CD4-positive, alpha-beta T cell treated with Interleukin-12 subunit alpha and Interleukin-12 subunit beta, for 1 hour (primary cell): ENCODE measurements at regions not wholly inside any gene's neighbourhood (a gene's known extent, or its start where the extent isn't known, plus 50 kb on each side); places are given as distances from the start of the nearest gene placed in this dataset.

Experiments used
- DNase-seq: peaks from one replicate; pipeline ENCODE4 v3.0.0-alpha.2; 2020

- DNase-seq = no peak
Measured at GRCh38 chr6:98669371-98669770, 165.0 kb upstream of the POU3F2 start.

GRCh38 chr6:98670045-98670746, 164.2 kb upstream of the POU3F2 start:
- DNase-seq = no peak

- no peak for DNase-seq
Measured at GRCh38 chr6:98672681-98673475, 161.5 kb upstream of the POU3F2 start.

DNA sequence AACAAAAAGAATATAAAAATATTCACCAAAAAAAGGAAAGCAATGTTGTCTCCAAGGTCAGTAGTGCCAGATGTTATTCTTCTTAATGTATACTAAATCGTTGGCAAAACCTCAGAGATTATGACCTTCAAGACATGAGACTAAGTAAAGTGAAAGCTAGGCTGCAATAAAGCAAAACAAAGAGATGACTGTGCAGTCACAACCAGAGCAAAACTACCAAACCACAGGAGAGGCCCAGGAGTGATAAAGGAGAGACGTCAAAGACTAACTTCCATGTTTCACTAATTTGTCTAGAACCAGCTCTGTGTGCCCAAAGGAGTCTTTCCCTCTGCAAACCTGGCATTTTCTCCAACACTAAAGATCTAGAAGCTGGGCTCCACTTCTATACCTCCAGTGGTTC, 155.9 kb upstream of the POU3F2 start:
- no peak for DNase-seq

GRCh38 chr6:98686008-98686601, 148.3 kb upstream of the POU3F2 start:
- DNase-seq = no peak

DNA sequence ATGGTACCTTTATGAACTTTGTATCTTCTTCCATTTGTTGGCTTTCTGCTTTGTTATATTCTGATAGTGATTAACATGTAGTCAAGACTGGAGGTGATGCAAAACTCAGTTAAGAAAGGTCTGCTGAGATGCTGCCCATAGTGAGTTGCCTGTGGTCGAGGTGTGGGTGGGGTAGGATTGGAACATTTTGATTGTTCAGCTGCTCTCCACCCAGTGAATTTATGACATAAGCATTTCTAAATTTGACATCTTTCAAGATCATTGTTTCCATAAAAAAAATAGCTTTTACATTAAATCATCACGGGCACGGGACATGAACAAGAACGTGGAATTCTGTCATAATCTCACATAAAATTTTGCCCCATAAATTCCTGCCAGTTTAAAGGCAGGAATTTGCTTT, 146.6 kb upstream of the POU3F2 start:
- DNase-seq = no peak

- DNase-seq = no peak
Measured at GRCh38 chr6:98695091-98695801, 139.1 kb upstream of the POU3F2 start.

DNA sequence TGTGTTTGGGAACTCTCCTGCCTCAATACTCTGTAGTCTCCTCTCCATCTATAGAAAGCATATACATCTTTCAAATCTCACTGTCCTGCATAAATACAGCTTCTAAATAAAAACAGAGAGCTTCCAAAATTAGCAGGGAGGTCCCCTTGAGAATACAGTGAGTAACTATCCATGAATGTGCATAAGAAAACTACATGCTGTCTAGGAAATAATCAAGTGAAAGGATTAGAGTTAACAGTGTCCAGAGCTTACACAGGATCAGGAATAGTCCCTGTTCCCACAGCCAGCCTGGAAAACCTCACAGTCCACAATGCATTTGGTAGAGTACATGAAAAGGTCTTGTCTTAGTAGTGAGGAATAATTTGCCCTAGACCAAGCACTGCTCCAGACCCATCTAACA, 123.0 kb upstream of the POU3F2 start:
- DNase-seq = no peak

GRCh38 chr6:98716341-98716740, 118.0 kb upstream of the POU3F2 start:
- DNase-seq = no peak

DNA sequence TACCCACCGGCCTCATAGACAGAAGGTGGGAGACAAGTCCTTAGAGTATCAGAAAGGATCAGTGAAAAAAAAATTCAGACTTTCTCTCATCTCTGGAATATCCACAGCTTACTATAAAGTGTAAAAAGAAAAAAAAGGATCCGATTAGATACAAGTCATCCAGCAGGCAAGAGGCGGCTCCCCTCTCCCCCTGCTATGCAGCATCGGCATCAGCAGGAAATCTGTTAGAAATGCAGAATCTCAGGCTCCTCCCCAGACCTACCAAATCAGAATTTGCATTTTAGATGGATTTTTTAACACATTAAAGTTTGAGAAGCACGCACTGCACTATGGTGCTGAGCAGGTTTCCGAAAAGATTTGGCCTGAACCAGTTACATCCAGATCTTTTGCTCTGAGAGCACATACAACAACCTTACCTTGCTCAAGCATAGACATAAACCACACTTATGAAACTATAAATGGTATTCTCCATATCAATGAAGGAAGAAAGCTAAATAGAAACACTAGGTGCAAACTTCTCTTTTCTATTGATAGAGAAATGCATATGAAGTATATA, 117.0 kb upstream of the POU3F2 start:
- no peak for DNase-seq

DNA sequence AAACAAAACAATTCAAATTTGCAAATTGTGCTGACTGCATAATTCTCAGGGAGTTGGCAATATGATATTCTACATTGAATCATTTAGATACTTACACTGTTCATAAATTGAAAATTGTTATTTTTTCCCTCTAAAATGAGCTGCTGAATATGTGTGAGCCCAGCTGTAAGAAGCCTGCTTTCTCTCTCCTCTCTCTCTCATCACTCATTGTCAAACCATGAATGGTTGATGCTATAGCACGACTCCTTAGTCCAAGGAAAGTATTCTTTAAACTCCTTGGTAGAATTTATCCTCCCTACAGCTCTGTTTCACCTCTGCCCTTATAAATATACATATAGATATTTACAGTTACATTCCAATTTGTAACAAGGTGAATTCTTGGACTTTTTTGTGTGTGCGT, 116.4 kb upstream of the POU3F2 start:
- no peak for DNase-seq

DNA sequence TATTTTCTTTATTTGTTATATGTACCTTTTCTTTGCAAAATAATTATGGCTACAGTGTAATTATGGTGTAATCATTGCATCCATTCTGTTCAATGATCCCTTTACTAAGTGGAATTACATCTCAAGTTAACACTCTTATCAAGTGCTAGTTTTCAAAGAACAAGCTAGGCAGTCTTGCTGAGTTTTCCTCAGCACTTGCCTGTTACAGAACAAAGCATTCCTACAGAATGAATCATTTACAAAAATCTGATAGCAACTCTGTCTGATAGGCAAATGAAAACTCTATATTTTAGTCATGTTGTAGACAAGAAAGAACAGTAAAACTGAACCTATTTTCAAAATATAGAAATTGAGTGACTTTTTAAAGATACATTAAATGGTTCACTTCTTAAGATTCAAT, 109.8 kb upstream of the POU3F2 start:
- no peak for DNase-seq

- no peak for DNase-seq
Measured at GRCh38 chr6:98747273-98747672, 87.1 kb upstream of the POU3F2 start.

DNA sequence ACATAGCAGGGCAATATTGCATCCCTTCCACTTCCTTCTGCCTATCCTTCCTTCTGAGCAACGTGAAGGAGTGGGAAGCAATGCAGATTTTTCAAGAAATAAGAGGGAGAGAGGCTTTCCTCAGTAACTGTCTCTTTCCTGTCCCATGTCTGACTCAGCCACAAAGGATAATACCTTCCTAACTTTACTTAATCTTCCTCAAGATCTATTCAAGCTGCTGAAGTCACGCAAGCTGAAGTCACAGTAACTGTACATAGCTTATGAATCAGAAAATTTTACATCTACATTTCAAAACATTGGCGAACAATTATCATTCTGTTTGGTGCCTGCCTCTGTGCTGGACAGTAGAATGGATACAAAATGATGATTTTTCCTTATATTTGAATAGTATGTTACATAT, 86.4 kb upstream of the POU3F2 start:
- no peak for DNase-seq

DNA sequence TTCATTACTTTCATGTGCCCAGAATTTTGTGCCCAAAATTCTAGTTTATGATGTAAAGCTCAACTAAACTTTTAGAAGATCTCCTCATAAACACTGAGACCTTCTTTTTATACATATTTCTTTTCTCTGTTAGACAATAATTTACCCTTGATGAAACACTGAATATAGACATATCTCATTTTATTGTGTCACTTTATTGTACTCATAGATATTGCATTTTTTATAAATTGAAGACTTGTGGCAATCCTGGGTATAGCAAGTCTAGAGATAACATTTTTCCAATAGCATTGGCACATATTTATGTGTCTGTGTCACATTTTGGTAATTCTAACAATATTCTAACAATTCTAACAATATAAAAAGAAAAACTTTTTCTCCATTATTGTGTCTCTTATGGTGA, 74.9 kb upstream of the POU3F2 start:
- no peak for DNase-seq

DNA sequence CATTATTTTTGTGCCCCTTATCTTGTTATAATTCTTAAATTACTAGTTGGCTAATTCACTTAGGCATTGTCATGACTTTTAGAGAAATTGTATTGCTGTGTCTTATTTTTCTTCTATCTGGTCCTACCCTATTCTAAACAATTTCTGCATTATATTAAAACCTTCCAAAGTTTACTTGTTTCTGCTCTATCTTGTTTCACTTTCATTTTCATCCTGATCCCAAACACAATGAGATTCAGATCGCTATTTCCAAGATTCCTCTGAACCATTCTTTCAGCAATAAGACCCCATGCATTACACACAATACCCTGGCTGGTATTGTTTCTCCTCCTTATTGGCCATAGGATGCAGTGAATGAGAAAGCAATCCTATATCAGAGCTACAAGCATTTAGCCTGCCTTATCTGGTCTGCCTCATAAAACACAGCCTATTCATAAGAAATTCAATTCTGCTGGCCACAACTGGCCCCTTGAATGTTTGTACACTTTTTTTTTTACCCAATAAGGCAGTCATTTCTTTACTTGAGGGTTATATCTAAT, 69.9 kb upstream of the POU3F2 start:
- no peak for DNase-seq

DNA sequence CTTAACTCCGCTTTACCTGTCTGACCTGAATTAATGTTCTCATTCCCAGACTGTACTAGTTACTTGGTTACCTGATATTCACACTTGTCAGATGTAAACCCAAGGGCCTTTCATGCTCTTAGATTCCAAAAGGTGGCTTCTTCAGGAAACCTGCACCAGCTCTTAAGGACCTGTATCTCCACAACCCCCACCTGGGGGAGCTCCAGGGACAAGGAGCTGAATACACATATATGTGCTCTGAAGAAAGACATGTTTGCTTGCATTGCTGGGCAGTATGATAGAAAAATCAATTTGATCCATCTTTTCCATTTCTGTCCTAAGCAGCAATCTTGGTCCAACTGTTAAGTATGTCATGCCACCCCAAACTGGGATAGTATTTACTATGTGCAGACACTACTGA, 64.8 kb upstream of the POU3F2 start:
- DNase-seq = peak; percentile 8

DNA sequence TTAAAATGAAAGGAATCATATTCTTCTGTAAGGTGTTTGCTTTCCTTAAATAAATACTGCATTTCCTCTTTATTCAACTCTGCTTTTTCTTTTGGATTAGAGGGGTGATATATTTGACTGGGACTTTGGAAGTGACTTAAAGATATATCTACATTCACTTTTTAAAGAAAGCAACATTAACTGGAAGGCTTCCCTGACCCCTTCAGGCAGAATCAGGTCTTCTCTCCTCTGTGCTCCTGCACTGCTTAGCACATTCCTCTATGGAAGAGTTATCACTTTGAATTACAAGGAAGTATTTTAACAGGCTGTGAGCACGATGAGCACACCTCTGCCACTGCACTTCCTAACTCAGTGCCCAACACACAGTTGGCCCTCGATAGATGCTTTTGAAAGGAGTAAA, 59.2 kb upstream of the POU3F2 start:
- no peak for DNase-seq

GRCh38 chr6:98777762-98778161, 56.6 kb upstream of the POU3F2 start:
- DNase-seq = no peak

- DNase-seq = no peak
Measured at GRCh38 chr6:98779618-98780017, 54.8 kb upstream of the POU3F2 start.

GRCh38 chr6:98782772-98783171, 51.6 kb upstream of the POU3F2 start:
- DNase-seq = no peak

DNA sequence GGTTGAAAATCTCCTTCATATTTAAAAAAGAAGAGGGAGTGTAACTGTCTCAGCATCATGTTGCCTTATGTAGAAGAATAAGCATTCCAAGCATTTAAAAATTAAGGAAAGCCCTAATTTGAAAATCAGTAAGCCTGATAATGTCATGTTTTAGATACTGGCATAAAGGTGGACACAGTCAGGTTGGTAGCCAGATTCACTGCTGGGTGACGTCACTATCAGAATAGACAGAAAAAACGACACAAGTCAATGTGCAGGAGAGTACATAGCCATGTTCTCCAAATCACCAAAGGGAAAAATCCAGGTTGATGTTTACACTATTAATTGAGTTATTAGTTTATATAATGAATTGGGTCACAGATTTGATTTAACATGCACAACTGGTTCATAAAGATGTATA, 50.8 kb upstream of the POU3F2 start:
- no peak for DNase-seq
